ENCODE measurements at regions not wholly inside any gene's neighbourhood (a gene's known extent, or its start where the extent isn't known, plus 50 kb on each side); places are given as distances from the start of the nearest gene placed in this dataset.

- peaks cover 0 to 4% (median 0%) of the 10 kb centered on the region in 3 donors for H3K27me3 ChIP-seq (ENCODE audit: control insufficient read depth in 3 of 3, insufficient read depth in 3 of 3, low read length in 2 of 3)
- ATAC-seq (ENCODE audit: insufficient read depth, low FRiP score) (no peak), DNase-seq (no peak)
- WGBS, 2 donors: 48 to 64% methylated on average over 3 of the region's 3 CpGs
- H3K36me3 ChIP-seq (ENCODE audit: control insufficient read depth in 4 of 4, insufficient read depth in 4 of 4, low read length in 4 of 4): no peaks in the 10 kb centered on the region
- peaks cover 0 to 21% (median 0%) of the 10 kb centered on the region in 4 donors for H3K9me3 ChIP-seq (ENCODE audit: control insufficient read depth in 4 of 4, insufficient read depth in 3 of 4, low read length in 3 of 4)
- no peaks in the 10 kb centered on the region for H3K4me1 ChIP-seq (ENCODE audit: control insufficient read depth in 5 of 5, insufficient read depth in 5 of 5, low read length in 5 of 5)
- no peak overlapping the region for H3K27ac ChIP-seq (ENCODE audit: low read depth in 1 of 2, low read length in 1 of 2)
- no peak overlapping the region for H3K4me3 ChIP-seq
- TF ChIP-seq, protein P1, sequence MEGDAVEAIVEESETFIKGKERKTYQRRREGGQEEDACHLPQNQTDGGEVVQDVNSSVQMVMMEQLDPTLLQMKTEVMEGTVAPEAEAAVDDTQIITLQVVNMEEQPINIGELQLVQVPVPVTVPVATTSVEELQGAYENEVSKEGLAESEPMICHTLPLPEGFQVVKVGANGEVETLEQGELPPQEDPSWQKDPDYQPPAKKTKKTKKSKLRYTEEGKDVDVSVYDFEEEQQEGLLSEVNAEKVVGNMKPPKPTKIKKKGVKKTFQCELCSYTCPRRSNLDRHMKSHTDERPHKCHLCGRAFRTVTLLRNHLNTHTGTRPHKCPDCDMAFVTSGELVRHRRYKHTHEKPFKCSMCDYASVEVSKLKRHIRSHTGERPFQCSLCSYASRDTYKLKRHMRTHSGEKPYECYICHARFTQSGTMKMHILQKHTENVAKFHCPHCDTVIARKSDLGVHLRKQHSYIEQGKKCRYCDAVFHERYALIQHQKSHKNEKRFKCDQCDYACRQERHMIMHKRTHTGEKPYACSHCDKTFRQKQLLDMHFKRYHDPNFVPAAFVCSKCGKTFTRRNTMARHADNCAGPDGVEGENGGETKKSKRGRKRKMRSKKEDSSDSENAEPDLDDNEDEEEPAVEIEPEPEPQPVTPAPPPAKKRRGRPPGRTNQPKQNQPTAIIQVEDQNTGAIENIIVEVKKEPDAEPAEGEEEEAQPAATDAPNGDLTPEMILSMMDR (IDR thresholded peaks at IDR 0.05; ENCODE audit: control extremely low read depth, extremely low read depth): no peak
- H3K9ac ChIP-seq (ENCODE audit: insufficient read depth in 1 of 2, low read length in 2 of 2): no peak overlapping the region
These were observed 193.0 kb upstream of the ZC3H12A start for GRCh38 chr1:37281354-37281753.

DNA sequence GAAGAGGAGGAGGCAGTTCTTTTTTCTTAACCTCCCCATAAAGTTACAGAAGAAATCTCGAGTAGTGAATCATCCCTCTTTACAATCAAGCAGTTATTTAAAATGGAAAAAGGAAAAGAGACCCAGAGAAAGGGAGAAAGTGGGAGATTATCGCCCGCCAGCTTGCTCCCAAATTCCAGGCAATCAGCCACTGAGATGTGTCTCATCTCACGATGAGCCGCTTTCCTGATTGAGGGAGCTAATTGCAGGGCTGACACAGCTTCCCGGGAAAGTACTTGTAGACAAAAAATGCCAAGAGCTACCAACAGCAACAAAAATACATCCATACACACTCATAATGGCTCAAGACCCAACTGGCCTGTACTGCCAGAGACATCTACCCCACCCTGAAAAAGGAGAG, 191.6 kb upstream of the ZC3H12A start:
- no peak for ATAC-seq (ENCODE audit: insufficient read depth, low FRiP score)
- Histone ChIP-seq H3K4me1 (ENCODE audit: control insufficient read depth in 5 of 5, insufficient read depth in 5 of 5, low read length in 5 of 5) (no peaks in the 10 kb centered on the region), H3K9me3 (ENCODE audit: control insufficient read depth in 4 of 4, insufficient read depth in 3 of 4, low read length in 3 of 4) (peaks cover 0 to 26% (median 0%) of the 10 kb centered on the region in 4 donors), H3K27me3 (ENCODE audit: control insufficient read depth in 3 of 3, insufficient read depth in 3 of 3, low read length in 2 of 3) (peaks cover 0 to 4% (median 0%) of the 10 kb centered on the region in 3 donors), H3K27ac (ENCODE audit: low read depth in 1 of 2, low read length in 1 of 2) (no peak overlapping the region), H3K4me3 (no peak overlapping the region), H3K36me3 (ENCODE audit: control insufficient read depth in 4 of 4, insufficient read depth in 4 of 4, low read length in 4 of 4) (no peaks in the 10 kb centered on the region), H3K9ac (ENCODE audit: insufficient read depth in 1 of 2, low read length in 2 of 2) (no peak overlapping the region)
- WGBS, 2 donors: 65 to 77% methylated on average over 6 of the region's 6 CpGs
- TF ChIP-seq, protein P1 (IDR thresholded peaks at IDR 0.05; ENCODE audit: control extremely low read depth, extremely low read depth): no peak
- DNase-seq: no peak

DNA sequence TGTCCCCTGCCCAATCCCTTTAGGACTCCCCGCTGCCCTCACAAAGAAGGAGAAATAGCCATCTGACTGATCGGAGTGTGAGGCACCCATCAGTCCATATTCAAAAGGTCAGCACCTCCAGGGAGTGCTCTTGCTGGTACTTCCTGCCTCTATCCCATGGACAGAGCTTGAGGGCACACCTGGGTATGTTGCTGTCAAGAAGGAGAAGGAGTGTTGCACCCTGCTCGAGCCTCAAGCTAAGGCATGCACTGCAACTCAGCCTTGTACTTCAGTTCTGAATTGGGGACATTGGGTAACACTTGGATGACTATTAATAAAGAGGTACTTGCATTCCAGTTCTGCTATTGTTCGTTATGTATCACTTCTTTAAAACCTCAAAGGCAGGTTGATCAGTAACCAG, 190.3 kb upstream of the ZC3H12A start:
- peaks cover 0 to 4% (median 0%) of the 10 kb centered on the region in 3 donors for H3K27me3 ChIP-seq (ENCODE audit: control insufficient read depth in 3 of 3, insufficient read depth in 3 of 3, low read length in 2 of 3)
- no peak overlapping the region for H3K27ac ChIP-seq (ENCODE audit: low read depth in 1 of 2, low read length in 1 of 2)
- WGBS, 2 donors: 57 to 68% methylated on average over 4 of the region's 4 CpGs
- TF ChIP-seq, protein P1 (IDR thresholded peaks at IDR 0.05; ENCODE audit: control extremely low read depth, extremely low read depth): no peak
- peaks cover 0 to 24% (median 0%) of the 10 kb centered on the region in 4 donors for H3K9me3 ChIP-seq (ENCODE audit: control insufficient read depth in 4 of 4, insufficient read depth in 3 of 4, low read length in 3 of 4)
- H3K36me3 ChIP-seq (ENCODE audit: control insufficient read depth in 4 of 4, insufficient read depth in 4 of 4, low read length in 4 of 4): no peaks in the 10 kb centered on the region
- no peak for ATAC-seq (ENCODE audit: insufficient read depth, low FRiP score)
- no peak overlapping the region for H3K4me3 ChIP-seq
- no peak for DNase-seq
- no peak overlapping the region for H3K9ac ChIP-seq (ENCODE audit: insufficient read depth in 1 of 2, low read length in 2 of 2)
- H3K4me1 ChIP-seq (ENCODE audit: control insufficient read depth in 5 of 5, insufficient read depth in 5 of 5, low read length in 5 of 5): no peaks in the 10 kb centered on the region

DNA sequence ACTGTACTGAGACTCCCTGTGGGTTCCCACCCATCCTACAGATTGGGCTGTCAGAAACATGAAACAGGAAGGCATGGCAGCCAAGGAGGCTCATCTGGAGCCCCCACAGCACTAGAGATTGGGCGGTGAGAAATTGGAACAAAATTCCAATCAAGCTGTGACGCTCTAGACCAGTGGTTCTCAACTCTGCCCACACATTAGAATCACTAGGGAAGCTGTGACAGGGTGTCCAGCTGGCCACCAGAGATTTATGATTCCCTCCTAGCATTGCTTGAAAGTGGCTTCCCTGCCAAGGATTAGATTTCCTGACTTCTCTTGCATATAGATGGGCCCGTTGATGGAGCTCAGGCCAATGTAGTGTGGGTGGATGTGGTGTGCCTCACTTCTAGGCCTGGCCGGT, 187.5 kb upstream of the ZC3H12A start:
- TF ChIP-seq, protein P1 (IDR thresholded peaks at IDR 0.05; ENCODE audit: control extremely low read depth, extremely low read depth): no peak
- H3K27ac ChIP-seq (ENCODE audit: low read depth in 1 of 2, low read length in 1 of 2): no peak overlapping the region
- H3K36me3 ChIP-seq (ENCODE audit: control insufficient read depth in 4 of 4, insufficient read depth in 4 of 4, low read length in 4 of 4): no peaks in the 10 kb centered on the region
- H3K4me1 ChIP-seq (ENCODE audit: control insufficient read depth in 5 of 5, insufficient read depth in 5 of 5, low read length in 5 of 5): no peaks in the 10 kb centered on the region
- ATAC-seq (ENCODE audit: insufficient read depth, low FRiP score): no peak
- peaks cover 0 to 4% (median 0%) of the 10 kb centered on the region in 3 donors for H3K27me3 ChIP-seq (ENCODE audit: control insufficient read depth in 3 of 3, insufficient read depth in 3 of 3, low read length in 2 of 3)
- H3K4me3 ChIP-seq: no peak overlapping the region
- WGBS, 2 donors: 84 to 92% methylated on average over 4 of the region's 4 CpGs
- H3K9ac ChIP-seq (ENCODE audit: insufficient read depth in 1 of 2, low read length in 2 of 2): no peak overlapping the region
- H3K9me3 ChIP-seq (ENCODE audit: control insufficient read depth in 4 of 4, insufficient read depth in 3 of 4, low read length in 3 of 4): peaks cover 0 to 18% (median 0%) of the 10 kb centered on the region in 4 donors
- no peak for DNase-seq

Data from lung (tissue), 11 donors.